NCI-H2196 treated with DMSO at 0.1 percent for 48 hours (cell line): ENCODE measurements at regions not wholly inside any gene's neighbourhood (a gene's known extent, or its start where the extent isn't known, plus 50 kb on each side); places are given as distances from the start of the nearest gene placed in this dataset.

ENCODE experiments used
- DNase-seq: peaks from one replicate; lab custom pipeline; 2025; ENCODE audit not compliant: unreplicated experiment; lab: John Stamatoyannopoulos, UW

DNA sequence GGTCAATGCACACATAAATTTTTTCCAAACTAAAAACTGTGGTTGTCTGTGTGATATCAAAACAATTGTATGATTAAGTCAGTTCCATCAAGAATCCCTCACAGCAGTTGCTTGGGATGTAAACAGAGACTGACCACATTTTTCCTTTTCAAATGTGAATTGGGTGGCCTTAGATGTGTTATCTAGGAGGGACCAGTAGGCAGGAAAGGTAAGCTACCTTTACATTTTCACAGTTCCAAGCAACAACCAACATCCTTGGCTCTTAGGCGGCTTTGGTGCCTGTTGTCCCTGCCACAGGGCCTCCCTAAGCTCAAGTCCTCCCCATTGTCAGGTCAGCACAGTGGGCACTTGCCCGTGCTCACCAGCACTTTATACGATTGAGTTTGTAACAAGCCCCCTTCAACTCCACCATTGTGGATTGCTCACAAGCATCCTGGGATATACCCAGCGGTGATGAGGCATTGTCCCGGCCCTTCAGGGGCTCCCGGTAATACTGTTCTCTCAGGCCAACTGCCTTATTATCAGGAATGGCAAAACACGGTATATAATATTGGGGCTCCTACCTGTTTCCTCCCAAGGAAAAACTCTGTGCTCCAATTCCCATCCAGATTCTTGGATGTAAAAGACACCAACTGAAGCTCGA lies 114.9 kb upstream of the ANKRD1 start:
- DNase-seq = no peak

- DNase-seq = no peak
These were observed 116.0 kb upstream of the ANKRD1 start for GRCh38 chr10:91036807-91037411.

DNA sequence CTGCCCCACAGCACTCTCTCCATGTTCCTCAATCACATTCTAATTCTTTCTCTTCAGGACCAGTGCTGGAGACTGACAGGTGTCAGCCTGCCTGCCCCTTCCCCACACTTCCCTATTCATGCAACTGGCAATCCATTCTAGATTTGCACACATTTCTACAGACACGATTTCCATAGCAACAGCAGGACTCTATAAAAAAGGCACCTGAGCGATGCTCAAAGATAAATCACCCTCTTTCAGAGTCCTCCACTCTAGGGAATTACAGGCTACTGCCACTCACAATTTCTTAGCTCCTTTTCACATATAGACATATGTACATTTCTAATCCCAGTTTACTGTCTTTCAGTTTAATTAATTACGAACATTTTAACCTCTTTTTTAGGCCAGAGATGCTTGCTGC lies 118.1 kb upstream of the ANKRD1 start:
- no peak for DNase-seq

- DNase-seq = no peak
These were observed 119.5 kb upstream of the ANKRD1 start for GRCh38 chr10:91040343-91040742.

GRCh38 chr10:91042069-91042468 lies 121.2 kb upstream of the ANKRD1 start:
- DNase-seq = no peak

GRCh38 chr10:91043173-91043910 lies 122.5 kb upstream of the ANKRD1 start:
- no peak for DNase-seq

DNA sequence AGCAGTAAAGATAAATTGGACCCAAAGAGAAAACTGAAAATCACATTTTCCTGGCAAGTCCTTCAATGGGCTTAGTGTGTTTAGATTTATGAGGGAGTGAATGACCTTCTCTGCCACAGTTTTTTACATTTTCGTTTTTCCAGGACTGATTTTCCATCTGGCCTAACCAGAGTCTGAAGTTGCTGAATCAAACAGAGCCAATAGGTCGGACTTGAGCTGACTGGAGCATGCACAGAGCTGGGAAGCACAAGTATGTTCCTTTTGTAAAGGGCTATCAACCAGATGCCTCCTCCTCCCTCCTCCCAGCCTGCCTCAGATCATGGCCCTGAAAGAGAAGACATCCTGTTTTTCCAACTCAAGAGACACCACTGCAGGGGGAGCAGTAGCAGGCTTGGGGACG lies 126.0 kb upstream of the ANKRD1 start:
- DNase-seq = no peak

DNA sequence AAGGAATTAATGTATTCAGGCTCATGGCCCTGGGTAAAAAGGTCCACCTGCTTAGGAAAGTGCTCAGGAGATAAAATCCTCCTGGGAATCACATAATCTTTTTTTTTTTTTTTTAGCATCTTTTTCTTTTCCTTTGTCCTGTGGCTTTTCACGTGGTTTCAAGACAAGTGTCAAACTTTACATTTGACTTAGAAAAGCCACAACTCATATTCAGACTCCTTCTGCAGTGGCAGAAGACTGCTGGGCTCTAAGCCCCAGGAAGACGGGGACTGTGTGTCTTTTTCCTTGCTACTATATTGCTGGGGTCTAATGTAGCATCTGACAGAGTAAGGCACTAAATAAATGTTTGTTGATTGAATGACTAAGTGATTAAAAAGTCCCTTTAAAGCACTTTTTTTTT lies 127.5 kb upstream of the ANKRD1 start:
- DNase-seq = no peak

DNA sequence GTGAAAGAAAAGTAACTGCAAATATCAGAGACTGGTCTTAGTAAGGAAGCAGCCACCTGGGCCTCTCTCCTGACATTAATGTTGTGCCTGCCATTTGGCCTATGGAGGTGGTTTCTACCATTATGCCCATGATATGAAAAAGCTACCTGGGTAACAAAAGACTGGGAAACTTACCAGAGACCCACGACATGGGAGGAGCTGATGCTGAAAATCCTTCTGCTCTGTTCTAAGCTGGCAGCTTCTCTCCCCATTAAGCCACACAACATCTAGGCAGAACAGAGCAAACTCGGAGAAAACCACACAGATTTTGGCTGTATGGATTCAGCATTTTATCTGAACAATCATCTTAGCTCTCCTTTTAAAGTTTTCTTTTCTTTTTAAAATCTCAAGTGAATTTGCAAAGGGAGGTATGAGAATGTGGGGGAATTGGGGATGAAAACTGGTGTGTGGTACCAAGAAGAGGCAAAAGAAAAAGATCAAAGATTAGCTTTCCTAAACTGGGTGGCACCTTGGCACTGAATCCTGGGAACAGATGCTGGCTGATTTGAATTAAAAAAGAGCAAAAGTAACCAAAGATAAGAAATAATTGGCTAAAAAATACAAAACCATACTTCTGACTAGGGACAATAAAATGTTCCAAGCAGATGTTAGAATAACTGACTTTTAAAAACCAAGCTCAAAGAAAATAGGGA lies 128.6 kb upstream of the ANKRD1 start:
- DNase-seq = no peak

DNA sequence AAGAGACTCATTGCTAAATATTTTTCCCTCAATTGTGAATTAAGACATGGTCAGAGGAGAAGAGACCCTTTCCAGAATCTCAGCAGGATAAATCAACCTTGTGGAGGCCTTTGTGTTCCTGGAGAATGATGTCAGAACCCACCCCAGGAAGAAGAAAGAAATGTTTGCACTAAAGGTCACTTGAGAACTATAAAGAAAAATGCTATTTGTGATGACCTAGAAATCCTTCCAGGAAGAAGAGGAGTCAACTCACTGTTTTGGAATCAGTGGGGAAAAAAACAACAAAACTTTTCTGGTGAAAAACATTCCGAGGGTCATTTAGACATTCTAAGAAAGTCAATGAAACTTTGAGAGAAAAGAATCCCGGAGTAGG lies 129.1 kb upstream of the ANKRD1 start:
- DNase-seq = no peak

GRCh38 chr10:91050371-91051034 lies 129.6 kb upstream of the ANKRD1 start:
- DNase-seq = no peak

- DNase-seq = no peak
These were observed 130.9 kb upstream of the ANKRD1 start for GRCh38 chr10:91051829-91052228.

DNA sequence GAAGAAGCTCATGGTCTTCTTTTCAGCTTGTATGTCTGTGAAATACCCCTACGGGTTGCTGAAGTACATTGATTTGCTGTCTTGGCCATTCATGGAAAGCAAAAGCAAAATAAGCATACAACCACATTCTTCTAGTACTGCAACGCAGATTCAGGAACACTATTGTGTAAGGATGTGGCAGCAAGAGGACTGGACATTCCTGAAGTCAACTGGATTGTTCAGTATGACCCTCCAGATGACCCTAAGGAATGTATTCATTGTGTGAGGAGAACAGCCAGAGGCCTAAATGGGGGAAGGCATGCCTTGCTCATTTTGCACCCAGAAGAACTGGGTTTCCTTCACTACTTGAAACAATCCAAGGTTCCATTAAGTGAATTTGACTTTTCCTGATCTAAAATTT lies 133.4 kb upstream of the ANKRD1 start:
- no peak for DNase-seq

- DNase-seq = no peak
These were observed 140.3 kb upstream of the ANKRD1 start for GRCh38 chr10:91061187-91061586.

DNA sequence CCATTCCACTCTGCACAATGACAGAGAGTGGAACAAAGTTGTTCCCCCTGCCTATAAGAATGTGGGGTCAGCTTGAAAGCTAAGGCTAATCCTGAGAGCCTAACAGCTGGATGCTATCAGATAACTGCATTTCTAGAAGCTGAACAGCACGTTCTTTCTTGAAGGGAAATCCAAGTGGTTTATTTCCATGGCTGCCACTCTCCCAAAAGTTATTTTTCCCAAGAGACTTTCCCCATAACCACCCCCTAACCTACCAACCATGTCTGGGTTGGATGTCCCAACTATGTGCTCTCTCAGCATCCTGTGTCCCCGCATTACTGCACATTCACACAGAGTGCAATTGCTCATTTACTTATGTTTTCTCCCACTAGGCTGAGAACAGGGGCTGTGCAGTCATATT lies 140.7 kb upstream of the ANKRD1 start:
- DNase-seq = no peak

GRCh38 chr10:91062091-91062490 lies 141.2 kb upstream of the ANKRD1 start:
- no peak for DNase-seq

DNA sequence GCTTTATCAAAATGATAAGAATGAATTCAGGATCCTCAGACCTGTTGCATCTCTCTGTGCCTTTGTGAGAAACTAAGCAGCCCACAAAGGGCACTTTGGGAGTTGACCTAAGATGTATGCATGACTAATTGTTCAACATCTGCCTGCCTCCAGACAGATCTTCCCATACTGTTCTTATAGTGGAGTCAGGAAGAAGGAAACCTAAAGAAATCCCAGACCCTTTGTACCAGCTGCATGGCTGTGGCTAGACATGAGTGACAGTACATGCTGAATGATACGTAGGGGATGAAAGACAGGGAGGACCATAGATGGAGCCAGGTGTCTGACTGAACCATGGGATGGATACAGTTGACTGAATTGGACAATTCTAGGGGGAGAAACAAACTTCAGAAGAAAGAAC lies 148.7 kb upstream of the PCGF5 start:
- no peak for DNase-seq

DNA sequence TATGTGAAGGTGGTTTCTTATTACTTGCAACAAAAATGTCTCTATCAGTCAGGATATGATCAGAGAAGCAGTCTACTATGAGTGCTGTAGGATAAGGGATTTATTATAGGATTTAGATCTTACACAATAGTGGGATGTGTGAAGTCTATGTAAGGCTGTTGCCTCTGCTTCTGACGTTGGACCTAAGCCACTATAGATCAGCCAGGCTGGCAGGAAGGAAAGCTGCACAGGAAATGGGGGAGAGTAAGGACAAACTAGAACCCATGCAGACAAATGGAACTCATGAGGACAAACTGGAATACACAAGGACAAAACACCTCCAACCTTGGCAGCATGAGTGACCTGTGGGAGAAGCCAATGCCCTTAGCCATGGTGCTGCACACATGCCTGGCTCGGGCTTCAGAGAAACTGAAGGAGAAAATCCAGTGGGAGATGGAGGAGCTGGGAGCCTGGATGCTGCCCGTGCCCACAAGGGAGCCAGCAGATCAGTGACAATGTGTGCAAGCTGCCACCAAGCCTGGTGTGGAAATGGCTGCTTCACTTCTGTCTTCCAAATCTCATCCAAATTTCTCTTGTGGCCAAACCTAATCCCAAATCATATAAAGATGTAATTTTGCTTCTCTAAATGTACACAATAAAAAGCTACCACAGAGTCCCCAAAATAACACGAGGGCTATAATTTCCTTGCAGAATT lies 147.0 kb upstream of the PCGF5 start:
- no peak for DNase-seq

DNA sequence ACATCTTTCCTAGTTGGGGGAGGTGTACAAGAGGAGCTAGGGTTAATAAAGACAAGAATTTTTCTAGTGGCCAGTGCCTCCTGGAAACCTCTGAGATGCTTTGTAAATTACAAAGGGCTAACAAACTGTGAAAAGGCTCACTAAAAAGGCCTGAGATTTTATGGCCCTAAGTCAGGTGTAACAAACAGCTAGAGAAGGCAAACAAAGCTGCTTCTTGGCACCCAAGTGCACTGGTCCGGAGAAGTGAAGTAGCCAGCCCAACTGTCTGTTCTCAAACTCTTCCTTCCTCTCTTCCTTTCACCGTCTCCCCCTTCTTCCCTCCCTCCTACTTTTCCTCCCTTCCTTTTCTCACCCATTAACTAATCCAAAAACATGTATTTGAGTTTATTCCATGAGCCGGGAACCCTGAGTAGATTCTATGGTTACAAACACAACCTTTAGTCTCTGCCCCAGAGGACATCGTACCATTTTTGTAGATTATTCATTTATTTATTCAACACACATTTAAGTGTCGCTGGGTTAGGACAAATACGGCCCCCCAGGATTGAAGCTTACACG lies 143.4 kb upstream of the PCGF5 start:
- DNase-seq = no peak

GRCh38 chr10:91077549-91078071 lies 142.9 kb upstream of the PCGF5 start:
- no peak for DNase-seq
